ENCODE measurements at regions not wholly inside any gene's neighbourhood (a gene's known extent, or its start where the extent isn't known, plus 50 kb on each side); places are given as distances from the start of the nearest gene placed in this dataset.
A peak's percentile ranks its signal among the peaks of the same experiment; 100 is the strongest.

DNA sequence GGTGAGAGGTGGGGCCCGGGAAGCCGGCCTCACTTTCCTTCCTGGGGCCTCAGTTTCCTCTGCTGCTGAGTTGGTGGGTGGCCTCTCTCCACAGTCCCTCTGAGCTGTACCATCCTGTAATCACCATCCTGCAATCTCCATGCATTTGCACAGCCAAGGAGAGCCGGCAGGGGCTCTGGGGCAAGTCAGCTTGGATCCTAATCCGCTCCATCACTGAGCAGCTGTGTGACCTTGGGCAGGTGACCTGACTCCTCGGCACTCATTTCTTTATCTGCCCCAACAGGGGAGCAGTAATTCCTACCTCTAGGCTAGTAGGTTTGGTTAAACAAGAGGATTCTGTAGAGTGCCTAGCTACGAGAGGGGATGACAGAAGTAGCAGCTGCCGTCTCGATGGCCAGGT lies 88.2 kb upstream of the ZNF618 start:
- DNase-seq (ENCODE audit: low read depth): no peak

DNA sequence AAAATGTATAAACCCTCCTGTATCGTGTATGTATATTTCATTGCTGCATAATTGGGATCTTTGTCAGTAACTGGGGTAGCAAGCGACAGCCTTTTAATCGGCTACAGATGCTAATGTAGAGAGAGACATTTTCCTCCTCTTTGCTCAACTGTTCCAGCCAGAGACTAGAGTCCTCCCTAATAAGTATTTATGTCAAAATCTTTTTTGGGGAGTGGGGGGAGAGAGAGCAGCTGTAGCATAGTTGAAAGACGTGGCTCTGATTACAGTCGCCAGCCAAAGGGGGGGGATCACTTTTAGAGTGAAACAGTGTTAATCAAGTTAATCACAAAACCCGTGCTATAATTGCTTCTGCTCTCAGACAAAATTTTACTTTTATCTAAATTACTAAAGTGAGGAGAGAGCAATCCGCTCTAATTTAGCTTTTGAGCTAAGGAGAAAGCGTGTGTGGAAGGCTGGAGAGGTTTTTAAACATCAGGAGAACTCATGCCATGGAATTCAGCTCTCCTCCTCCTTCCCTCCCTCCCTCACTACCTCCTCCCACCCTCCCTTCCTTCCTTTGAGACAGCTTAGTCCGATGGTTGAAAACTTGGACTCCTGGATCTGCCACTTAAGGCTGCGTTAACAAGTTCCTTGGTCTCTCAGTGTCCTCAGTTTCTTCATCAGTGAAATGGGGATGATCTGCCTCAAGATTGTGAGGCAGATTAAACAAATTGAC lies 87.3 kb upstream of the ZNF618 start:
- DNase-seq (ENCODE audit: low read depth): no peak

DNA sequence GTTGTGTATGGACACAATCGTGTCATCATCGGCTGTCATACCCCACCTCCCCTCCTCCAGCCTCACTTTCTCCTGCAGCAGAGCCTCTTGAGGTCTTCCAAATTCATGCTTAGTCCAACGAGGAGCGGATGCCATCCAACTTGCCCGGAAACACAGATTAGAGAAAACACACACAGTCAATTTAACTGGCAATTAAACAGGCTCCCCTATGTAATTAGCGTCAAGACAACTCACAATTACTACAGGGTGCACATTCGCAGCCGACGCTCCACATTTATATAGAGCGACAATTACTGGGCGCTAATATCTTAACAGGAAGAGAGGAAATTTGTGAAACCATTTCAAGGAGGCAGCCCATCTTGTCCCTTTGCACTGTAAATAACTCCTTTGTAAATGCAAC lies 86.0 kb upstream of the ZNF618 start:
- no peak for DNase-seq (ENCODE audit: low read depth)

DNA sequence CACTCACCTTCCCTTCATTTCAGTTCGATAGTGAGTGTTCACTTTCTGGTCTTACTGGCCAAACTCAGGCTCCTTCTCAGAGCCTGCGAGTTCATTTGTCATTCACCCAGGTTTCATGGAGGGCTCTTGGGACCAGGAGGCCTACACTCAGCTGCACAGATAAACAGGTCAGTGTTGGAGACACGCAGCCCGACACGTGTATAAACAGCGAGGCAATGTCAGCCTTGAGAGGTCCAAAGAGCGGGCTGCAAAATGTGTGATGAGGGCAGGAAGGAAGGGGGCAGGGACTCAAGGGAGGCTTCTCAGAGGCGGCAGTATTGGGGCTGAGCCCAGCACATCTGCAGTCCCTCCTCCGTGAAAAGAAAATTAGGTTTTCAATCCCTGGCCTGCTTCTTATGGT lies 82.6 kb upstream of the ZNF618 start:
- DNase-seq (ENCODE audit: low read depth): no peak

GRCh38 chr9:113794721-113795120 lies 81.4 kb upstream of the ZNF618 start:
- no peak for DNase-seq (ENCODE audit: low read depth)

- no peak for DNase-seq (ENCODE audit: low read depth)
These were observed 80.2 kb upstream of the ZNF618 start for GRCh38 chr9:113795811-113796392.

DNA sequence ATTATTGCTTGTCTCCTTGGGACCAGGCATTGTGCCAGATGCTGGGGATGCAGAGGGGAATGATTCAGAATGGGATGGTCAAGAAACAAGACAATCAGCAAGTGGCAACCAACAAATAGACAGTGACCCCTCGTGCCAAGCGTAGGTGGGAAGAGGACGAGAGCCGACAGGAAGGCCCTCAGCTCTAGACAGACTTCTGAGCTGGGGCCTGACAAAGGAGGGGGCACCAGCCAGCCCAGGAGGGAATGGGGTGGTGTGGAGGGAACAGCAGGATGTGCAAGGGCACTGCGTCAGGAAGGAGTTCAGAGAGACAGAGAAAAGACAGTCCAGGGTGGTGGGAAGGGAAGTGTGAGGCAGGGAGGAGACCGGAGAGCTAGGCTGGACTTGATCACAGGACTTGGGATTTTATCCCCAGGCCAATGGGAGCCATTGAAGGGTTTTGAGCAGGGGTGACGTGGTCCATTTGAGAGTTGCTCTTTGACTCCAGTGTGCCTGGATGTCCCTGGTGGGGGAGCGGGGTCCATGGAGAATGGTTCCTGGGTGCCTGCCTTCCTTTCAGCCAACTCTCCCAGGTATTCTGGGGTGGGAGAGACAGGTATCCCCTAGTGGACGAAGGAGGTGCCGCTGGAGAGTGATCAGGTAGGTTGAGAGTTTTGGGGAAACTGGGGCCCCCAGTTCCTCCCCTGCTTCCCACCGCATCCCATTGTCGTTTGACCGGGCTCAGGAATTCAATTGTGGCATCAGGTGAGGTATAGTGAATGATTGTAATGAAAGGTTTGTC lies 79.3 kb upstream of the ZNF618 start:
- DNase-seq (ENCODE audit: low read depth): no peak

DNA sequence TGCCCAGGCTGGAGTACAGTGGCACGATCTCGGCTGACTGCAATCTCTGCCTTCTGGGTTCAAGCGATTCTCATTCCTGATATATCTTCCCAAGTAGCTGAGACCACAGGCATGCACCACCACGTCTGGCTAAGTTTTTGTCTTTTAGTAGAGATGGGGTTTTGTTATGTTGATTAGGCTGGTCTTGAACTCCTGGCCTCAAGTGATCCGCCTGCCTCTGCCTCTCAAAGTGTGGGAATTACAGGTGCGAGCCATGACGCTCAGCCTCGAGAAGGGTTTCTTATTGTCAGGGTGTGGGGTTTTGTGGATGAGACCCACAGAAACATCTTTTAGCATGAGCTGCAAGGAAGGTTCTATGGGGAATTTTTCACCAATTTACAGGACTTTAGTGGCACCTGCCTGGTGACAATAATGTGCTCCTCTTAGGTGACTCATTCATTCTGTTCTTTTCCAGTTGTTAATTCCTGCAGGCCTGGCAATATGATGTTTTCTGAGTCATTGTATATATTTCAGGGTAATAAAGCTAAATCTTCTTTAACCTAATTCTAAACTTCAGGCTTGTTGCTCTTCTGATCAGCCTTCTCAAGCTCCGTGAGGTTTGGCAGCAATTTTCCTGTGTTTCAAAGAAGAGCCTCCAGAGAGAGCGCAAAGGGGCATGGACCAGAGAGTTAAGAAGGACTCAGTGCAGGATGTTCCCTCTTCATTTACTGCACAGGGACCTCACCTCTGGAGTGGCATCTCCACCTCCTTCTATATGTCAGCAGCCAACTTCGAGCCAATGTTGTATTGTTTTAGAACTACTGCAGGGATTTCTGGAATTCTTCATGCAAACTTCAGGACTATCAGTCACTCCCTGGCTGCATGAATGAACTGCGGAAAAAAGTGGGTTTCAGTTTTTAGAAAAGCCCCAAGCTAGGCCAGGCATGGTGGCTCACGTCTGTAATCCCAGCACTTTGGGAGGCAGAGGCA lies 77.8 kb upstream of the ZNF618 start:
- no peak for DNase-seq (ENCODE audit: low read depth)

DNA sequence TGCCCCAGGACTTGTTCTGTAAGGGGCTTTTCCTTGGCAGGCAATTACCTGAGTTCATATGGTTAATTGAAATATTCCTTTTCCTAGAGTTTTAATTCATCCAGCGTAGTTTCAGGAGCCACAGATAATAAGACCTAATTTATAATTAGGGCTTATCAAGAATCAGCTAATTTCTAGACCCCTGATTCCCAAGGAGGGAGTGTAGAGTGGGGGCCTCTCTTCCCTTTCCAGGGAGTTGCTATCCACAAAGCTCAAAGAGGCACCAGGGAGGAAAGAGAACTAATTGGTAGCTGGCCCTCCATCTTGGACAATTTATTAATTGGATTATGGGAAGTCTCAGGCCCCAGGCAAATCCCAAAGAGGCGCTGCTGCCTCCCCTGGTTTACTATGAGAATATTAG lies 75.8 kb upstream of the ZNF618 start:
- DNase-seq (ENCODE audit: low read depth): no peak

GRCh38 chr9:113803811-113804589 lies 72.1 kb upstream of the ZNF618 start:
- no peak for DNase-seq (ENCODE audit: low read depth)

- DNase-seq (ENCODE audit: low read depth): no peak
These were observed 70.5 kb upstream of the ZNF618 start for GRCh38 chr9:113805486-113806132.

GRCh38 chr9:113807173-113808061 lies 68.7 kb upstream of the ZNF618 start:
- no peak for DNase-seq (ENCODE audit: low read depth)

DNA sequence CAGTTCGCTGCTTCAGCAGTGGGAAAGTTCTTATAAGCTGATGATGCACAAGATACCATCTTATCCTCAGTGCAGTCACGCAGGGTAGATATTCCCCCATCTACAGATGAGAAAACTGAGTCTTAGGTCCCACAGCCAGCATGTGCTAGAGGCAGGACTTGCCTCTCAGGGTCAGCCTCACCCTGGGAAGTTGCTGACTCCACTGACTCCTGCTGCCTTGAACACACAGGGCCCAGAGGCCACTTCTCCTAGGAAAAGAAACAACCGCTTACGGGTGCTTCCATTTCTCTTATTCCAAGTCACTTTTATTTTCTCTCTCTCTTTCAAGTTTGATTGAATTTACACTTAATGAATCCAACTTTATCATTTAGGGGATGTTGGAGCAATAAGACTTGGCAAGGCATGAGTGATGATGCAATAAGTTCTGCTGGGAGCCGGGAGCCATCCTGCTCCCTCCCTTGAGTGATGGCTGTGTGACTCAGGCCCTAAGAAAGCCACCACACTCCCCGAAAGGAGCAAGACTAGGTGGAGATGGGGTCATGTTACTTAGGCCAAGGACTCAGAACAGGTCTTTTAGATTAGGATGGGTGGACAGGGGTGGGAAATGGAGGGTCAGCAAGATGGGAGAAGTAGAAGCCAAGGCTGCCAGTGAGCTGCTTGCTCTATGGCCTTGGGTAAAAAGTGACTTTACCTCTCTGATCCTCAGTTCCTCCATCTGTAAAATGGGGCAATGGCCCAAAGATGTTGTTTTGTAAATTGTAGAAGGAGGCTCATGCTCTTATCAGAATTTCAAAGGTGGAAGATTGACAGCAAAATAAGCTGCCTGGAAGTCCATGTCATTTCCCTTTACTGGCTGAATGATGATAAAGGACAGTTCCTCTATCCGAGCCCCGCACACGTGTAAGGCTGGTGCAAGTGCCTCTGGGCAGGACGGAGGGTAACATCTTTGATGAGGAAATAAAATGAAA lies 67.4 kb upstream of the ZNF618 start:
- peak; percentile 44 for DNase-seq (ENCODE audit: low read depth)

GRCh38 chr9:113817171-113817570 lies 58.9 kb upstream of the ZNF618 start:
- no peak for DNase-seq (ENCODE audit: low read depth)

GRCh38 chr9:113818391-113818790 lies 57.7 kb upstream of the ZNF618 start:
- DNase-seq (ENCODE audit: low read depth): no peak

GRCh38 chr9:113822315-113822714 lies 53.8 kb upstream of the ZNF618 start:
- no peak for DNase-seq (ENCODE audit: low read depth)

DNA sequence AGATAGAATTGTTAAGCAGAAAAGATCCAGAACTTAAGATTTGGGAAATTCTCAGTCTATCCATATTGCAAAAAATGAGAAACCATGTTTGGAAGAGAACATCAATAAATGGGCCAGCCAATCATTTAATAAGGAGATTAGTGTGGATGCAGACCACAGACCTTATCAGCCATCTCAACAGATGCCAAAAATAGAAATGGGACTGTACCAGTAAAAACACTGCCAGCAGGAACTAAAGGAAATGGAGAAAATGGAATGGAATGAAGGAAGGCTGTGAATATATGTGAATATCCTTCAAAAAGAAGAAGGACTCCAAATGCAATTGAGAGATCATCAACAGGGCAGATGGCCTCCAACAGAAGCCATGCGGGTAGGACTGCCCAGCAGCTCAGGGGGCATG lies 52.7 kb upstream of the ZNF618 start:
- DNase-seq (ENCODE audit: low read depth): no peak

All from HS-5 (cell line).